ENCODE measurements at regions not wholly inside any gene's neighbourhood (a gene's known extent, or its start where the extent isn't known, plus 50 kb on each side); places are given as distances from the start of the nearest gene placed in this dataset.

DNA sequence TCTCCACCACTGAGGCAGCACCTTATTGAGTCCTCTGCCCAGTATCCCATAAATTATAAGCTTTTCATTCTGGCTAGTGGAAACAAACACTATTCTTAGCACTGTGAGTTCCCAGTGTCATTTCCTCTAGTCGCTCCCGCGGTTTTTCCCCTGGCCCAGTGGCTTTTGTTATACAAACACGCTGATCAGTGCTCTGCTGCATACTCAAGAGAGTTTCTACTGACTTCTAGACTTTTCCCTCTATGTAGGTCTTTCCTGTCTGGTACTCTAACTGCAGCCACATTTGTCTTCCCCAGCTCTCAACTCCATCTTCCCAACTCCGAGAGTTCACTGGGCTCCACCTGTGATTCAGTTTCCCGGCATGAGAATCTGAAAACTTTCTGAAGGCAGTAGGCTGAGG is 556.6 kb upstream of the SALL1 start:
- Histone ChIP-seq H3K56ac (ENCODE audit: extremely low read depth, insufficient read depth, low read length) (no peak overlapping the region), H2BK120ac (ENCODE audit: low read depth, low read length) (no peak overlapping the region), H4K8ac (ENCODE audit: low read depth in 2 of 2, low read length in 2 of 2) (no peak overlapping the region), H2BK20ac (ENCODE audit: low read depth, low read length) (no peak overlapping the region), H3K9me1 (ENCODE audit: insufficient read depth, low read length) (no peaks in the 10 kb centered on the region; the same call in 1 of the 2 replicates), H4K20me1 (ENCODE audit: insufficient read depth, low read length) (no peaks in the 10 kb centered on the region), H2AK5ac (ENCODE audit: low read depth, low read length) (no peak overlapping the region), H3K79me1 (ENCODE audit: low read depth in 1 of 2, low read length in 2 of 2) (no peaks in the 10 kb centered on the region), H3K4ac (ENCODE audit: low read depth, low read length) (no peak overlapping the region), H3K23ac (ENCODE audit: low read depth, low read length) (no peak overlapping the region), H3K36me3 (ENCODE audit: control insufficient read depth, insufficient read depth, low read length) (no peaks in the 10 kb centered on the region), H3K4me1 (ENCODE audit: control insufficient read depth, insufficient read depth, low read length) (no peaks in the 10 kb centered on the region), H3K9me3 (ENCODE audit: control insufficient read depth, insufficient read depth, low read length) (no peaks in the 10 kb centered on the region; the same call in 1 of the 2 replicates), H3K4me2 (ENCODE audit: low read depth, low read length) (no peak overlapping the region), H2AFZ (replicated peaks; ENCODE audit: low read length, poor library complexity) (no peak overlapping the region), H3K27me3 (ENCODE audit: control insufficient read depth, insufficient read depth, low read length) (no peaks in the 10 kb centered on the region; the same call in 1 of the 2 replicates), H3K27ac (ENCODE audit: insufficient read depth, low read length) (no peak overlapping the region), H4K91ac (ENCODE audit: insufficient read depth, low read depth, low read length) (no peak overlapping the region), H2BK15ac (ENCODE audit: low read depth, low read length) (no peak overlapping the region), H2BK5ac (ENCODE audit: low read depth, low read length, poor library complexity, severe bottlenecking) (no peak overlapping the region), H3K18ac (ENCODE audit: low read depth, low read length) (no peak overlapping the region), H4K5ac (ENCODE audit: low read depth, low read length) (no peak overlapping the region), H2AK9ac (replicated peaks; ENCODE audit: low read depth, low read length, poor library complexity) (no peak overlapping the region), H3K14ac (replicated peaks; ENCODE audit: low read depth, low read length) (no peak overlapping the region), H3K4me3 (ENCODE audit: insufficient read depth, low read depth, low read length) (no peak overlapping the region), H3K9ac (ENCODE audit: low read depth, low read length) (no peak overlapping the region)
- in situ Hi-C loops (cut with MboI; ENCODE audit: low sequenced_read_pairs) (no loop called here), dilution Hi-C loops (cut with HindIII; ENCODE audit: low sequenced_read_pairs, unreplicated experiment) (no loop called here), intact Hi-C loops (cut with micrococcal nuclease) (no loop called here)
- ChIA-PET CTCF (no interaction called here), POLR2A (ENCODE audit: unreplicated experiment) (no interaction called here)
- DNase-seq (no peak), ATAC-seq (ENCODE audit: low read depth) (no peak)
- BruUV-seq (replicated peaks), result no TSS peak
- WGBS, 2 experiments (ENCODE audit: extremely low coverage in 2 of 2, insufficient read length in 1 of 2), result 51% methylated on average over 4 of the region's 6 CpGs; no CpG with 5 or more reads in 1 of the 2 experiments
- no peak for TF ChIP-seq POLR2A (IDR thresholded peaks at IDR 0.05; ENCODE audit: low read depth, low read length)
- no peak for TF ChIP-seq FOS (IDR thresholded peaks at IDR 0.05; ENCODE audit: low read depth, low read length)
- TF ChIP-seq NFE2L2 (IDR thresholded peaks at IDR 0.05; ENCODE audit: low read depth, low read length), result no peak
- no peak for TF ChIP-seq MAZ (IDR thresholded peaks at IDR 0.05; ENCODE audit: borderline replicate concordance, low read depth, low read length)
- no peak for TF ChIP-seq RAD21 (IDR thresholded peaks at IDR 0.05; ENCODE audit: low read length)
- TF ChIP-seq CHD1 (IDR thresholded peaks at IDR 0.05; ENCODE audit: low read depth, low read length), result no peak
- no peak for TF ChIP-seq CEBPB (IDR thresholded peaks at IDR 0.05; ENCODE audit: low read depth, low read length)
- no peak for TF ChIP-seq MAFK (IDR thresholded peaks at IDR 0.05; ENCODE audit: low read depth, low read length)
- no peak for TF ChIP-seq RCOR1 (IDR thresholded peaks at IDR 0.05; ENCODE audit: insufficient replicate concordance, low read length)
- TF ChIP-seq SMC3 (IDR thresholded peaks at IDR 0.05; ENCODE audit: low read depth, low read length), result no peak
- TF ChIP-seq, protein P1, sequence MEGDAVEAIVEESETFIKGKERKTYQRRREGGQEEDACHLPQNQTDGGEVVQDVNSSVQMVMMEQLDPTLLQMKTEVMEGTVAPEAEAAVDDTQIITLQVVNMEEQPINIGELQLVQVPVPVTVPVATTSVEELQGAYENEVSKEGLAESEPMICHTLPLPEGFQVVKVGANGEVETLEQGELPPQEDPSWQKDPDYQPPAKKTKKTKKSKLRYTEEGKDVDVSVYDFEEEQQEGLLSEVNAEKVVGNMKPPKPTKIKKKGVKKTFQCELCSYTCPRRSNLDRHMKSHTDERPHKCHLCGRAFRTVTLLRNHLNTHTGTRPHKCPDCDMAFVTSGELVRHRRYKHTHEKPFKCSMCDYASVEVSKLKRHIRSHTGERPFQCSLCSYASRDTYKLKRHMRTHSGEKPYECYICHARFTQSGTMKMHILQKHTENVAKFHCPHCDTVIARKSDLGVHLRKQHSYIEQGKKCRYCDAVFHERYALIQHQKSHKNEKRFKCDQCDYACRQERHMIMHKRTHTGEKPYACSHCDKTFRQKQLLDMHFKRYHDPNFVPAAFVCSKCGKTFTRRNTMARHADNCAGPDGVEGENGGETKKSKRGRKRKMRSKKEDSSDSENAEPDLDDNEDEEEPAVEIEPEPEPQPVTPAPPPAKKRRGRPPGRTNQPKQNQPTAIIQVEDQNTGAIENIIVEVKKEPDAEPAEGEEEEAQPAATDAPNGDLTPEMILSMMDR (conservative IDR thresholded peaks at IDR 0.05; ENCODE audit: low read depth, low read length), result no peak
- TF ChIP-seq, protein P2, sequence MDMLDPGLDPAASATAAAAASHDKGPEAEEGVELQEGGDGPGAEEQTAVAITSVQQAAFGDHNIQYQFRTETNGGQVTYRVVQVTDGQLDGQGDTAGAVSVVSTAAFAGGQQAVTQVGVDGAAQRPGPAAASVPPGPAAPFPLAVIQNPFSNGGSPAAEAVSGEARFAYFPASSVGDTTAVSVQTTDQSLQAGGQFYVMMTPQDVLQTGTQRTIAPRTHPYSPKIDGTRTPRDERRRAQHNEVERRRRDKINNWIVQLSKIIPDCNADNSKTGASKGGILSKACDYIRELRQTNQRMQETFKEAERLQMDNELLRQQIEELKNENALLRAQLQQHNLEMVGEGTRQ (IDR thresholded peaks at IDR 0.05; ENCODE audit: low read depth, low read length), result no peak
- TF ChIP-seq MXI1 (IDR thresholded peaks at IDR 0.05; ENCODE audit: borderline replicate concordance, low read depth, low read length), result no peak
- no peak for TF ChIP-seq RFX5 (IDR thresholded peaks at IDR 0.05; ENCODE audit: low read depth, low read length)
- TF ChIP-seq, protein P3, sequence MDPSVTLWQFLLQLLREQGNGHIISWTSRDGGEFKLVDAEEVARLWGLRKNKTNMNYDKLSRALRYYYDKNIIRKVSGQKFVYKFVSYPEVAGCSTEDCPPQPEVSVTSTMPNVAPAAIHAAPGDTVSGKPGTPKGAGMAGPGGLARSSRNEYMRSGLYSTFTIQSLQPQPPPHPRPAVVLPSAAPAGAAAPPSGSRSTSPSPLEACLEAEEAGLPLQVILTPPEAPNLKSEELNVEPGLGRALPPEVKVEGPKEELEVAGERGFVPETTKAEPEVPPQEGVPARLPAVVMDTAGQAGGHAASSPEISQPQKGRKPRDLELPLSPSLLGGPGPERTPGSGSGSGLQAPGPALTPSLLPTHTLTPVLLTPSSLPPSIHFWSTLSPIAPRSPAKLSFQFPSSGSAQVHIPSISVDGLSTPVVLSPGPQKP (IDR thresholded peaks at IDR 0.05; ENCODE audit: borderline replicate concordance, low read depth, low read length), result no peak

Data from IMR-90 (cell line).